ENCODE measurements at regions not wholly inside any gene's neighbourhood (a gene's known extent, or its start where the extent isn't known, plus 50 kb on each side); places are given as distances from the start of the nearest gene placed in this dataset.

GRCh38 chr5:114948363-114948762 lies 221.3 kb downstream of the TRIM36 start:
- TF ChIP-seq, protein P1, sequence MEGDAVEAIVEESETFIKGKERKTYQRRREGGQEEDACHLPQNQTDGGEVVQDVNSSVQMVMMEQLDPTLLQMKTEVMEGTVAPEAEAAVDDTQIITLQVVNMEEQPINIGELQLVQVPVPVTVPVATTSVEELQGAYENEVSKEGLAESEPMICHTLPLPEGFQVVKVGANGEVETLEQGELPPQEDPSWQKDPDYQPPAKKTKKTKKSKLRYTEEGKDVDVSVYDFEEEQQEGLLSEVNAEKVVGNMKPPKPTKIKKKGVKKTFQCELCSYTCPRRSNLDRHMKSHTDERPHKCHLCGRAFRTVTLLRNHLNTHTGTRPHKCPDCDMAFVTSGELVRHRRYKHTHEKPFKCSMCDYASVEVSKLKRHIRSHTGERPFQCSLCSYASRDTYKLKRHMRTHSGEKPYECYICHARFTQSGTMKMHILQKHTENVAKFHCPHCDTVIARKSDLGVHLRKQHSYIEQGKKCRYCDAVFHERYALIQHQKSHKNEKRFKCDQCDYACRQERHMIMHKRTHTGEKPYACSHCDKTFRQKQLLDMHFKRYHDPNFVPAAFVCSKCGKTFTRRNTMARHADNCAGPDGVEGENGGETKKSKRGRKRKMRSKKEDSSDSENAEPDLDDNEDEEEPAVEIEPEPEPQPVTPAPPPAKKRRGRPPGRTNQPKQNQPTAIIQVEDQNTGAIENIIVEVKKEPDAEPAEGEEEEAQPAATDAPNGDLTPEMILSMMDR (IDR thresholded peaks at IDR 0.05; ENCODE audit: low read depth, low read length), result no peak
- in situ Hi-C loops (cut with HindIII; ENCODE audit: low sequenced_read_pairs), result no loop called here
- DNase-seq (ENCODE audit: low read depth, low spot score), result no peak
- H3K4me3 ChIP-seq (ENCODE audit: low read depth, low read length), result no peak overlapping the region

GRCh38 chr5:114940709-114941108 lies 229.0 kb downstream of the TRIM36 start:
- DNase-seq (ENCODE audit: low read depth, low spot score), result no peak
- TF ChIP-seq, protein P1 (IDR thresholded peaks at IDR 0.05; ENCODE audit: low read depth, low read length), result no peak
- H3K4me3 ChIP-seq (ENCODE audit: low read depth, low read length), result no peak overlapping the region
- in situ Hi-C loops (cut with HindIII; ENCODE audit: low sequenced_read_pairs), result no loop called here

- no peak for DNase-seq (ENCODE audit: low read depth, low spot score)
- in situ Hi-C loops (cut with HindIII; ENCODE audit: low sequenced_read_pairs), result no loop called here
- H3K4me3 ChIP-seq (ENCODE audit: low read depth, low read length), result no peak overlapping the region
- TF ChIP-seq, protein P1 (IDR thresholded peaks at IDR 0.05; ENCODE audit: low read depth, low read length), result no peak
Measured at GRCh38 chr5:114935490-114935889, 234.2 kb downstream of the TRIM36 start.

- in situ Hi-C loops (cut with HindIII; ENCODE audit: low sequenced_read_pairs), result no loop called here
- TF ChIP-seq, protein P1 (IDR thresholded peaks at IDR 0.05; ENCODE audit: low read depth, low read length), result no peak
- DNase-seq (ENCODE audit: low read depth, low spot score), result no peak
- H3K4me3 ChIP-seq (ENCODE audit: low read depth, low read length), result no peak overlapping the region
Measured at GRCh38 chr5:114928644-114929462, 240.9 kb downstream of the TRIM36 start.

GRCh38 chr5:114924769-114925168 lies 244.9 kb downstream of the TRIM36 start:
- H3K4me3 ChIP-seq (ENCODE audit: low read depth, low read length), result no peak overlapping the region
- no peak for DNase-seq (ENCODE audit: low read depth, low spot score)
- TF ChIP-seq, protein P1 (IDR thresholded peaks at IDR 0.05; ENCODE audit: low read depth, low read length), result no peak
- in situ Hi-C loops (cut with HindIII; ENCODE audit: low sequenced_read_pairs), result no loop called here

- no peak overlapping the region for H3K4me3 ChIP-seq (ENCODE audit: low read depth, low read length)
Measured at GRCh38 chr5:114912189-114912920, 257.4 kb downstream of the TRIM36 start.

More at GRCh38 chr5:114912189-114912920, 257.4 kb downstream of the TRIM36 start:
- TF ChIP-seq, protein P1 (IDR thresholded peaks at IDR 0.05; ENCODE audit: low read depth, low read length), result no peak
- DNase-seq (ENCODE audit: low read depth, low spot score), result no peak
- in situ Hi-C loops (cut with HindIII; ENCODE audit: low sequenced_read_pairs), result no loop called here

Data from astrocyte of the spinal cord (primary cell).